Thymus (tissue), 11 donors: ENCODE measurements at regions not wholly inside any gene's neighbourhood (a gene's known extent, or its start where the extent isn't known, plus 50 kb on each side); places are given as distances from the start of the nearest gene placed in this dataset.
A peak's percentile ranks its signal among the peaks of the same experiment; 100 is the strongest.
"Not testable (repeated sequence)": the region's sequence is repeated elsewhere in the genome, so short reads cannot be mapped to it uniquely, and the experiment has no call there.

Source experiments
- DNase-seq, 9 donors: peaks; one replicate each; pipeline ENCODE4 v3.0.0-alpha.2; 2013; ENCODE audit warnings: low spot score in 9 of 9, low read depth in 6 of 9, missing footprints in 1 of 9
- H3K27ac ChIP-seq, 2 donors: one replicate each; pipeline ENCODE4 v1.5.1; 2013; ENCODE audit warnings: control low read depth in 1 of 2, low read depth in 1 of 2, low read length in 1 of 2, mild to moderate bottlenecking in 1 of 2, moderate library complexity in 1 of 2
- H3K27me3 ChIP-seq, 2 donors: one replicate each; pipeline ENCODE4 v1.5.1; 2013; ENCODE audit warnings: low read length in 1 of 2; ENCODE audit not compliant: control insufficient read depth in 2 of 2, insufficient read depth in 1 of 2
- H3K36me3 ChIP-seq, 2 donors: one replicate each; pipeline ENCODE4 v1.5.1; 2013; ENCODE audit warnings: low read length in 1 of 2, mild to moderate bottlenecking in 1 of 2, moderate library complexity in 1 of 2; ENCODE audit not compliant: control insufficient read depth in 2 of 2, insufficient read depth in 2 of 2
- H3K4me1 ChIP-seq, 2 donors: one replicate each; pipeline ENCODE4 v1.5.1; 2013; ENCODE audit warnings: low read length in 2 of 2; ENCODE audit not compliant: control insufficient read depth in 2 of 2, insufficient read depth in 2 of 2
- H3K4me3 ChIP-seq, 2 donors: one replicate each; pipeline ENCODE4 v1.5.1; 2013; ENCODE audit warnings: low read length in 2 of 2, control low read depth in 1 of 2, mild to moderate bottlenecking in 1 of 2
- H3K9me3 ChIP-seq, 2 donors: one replicate each; pipeline ENCODE4 v1.5.1; 2013; ENCODE audit warnings: low read length in 1 of 2, mild to moderate bottlenecking in 1 of 2; ENCODE audit not compliant: control insufficient read depth in 2 of 2, insufficient read depth in 1 of 2
- WGBS: extraction: QIAGEN DNeasy Blood & Tissue Kit; methylation state at CpG from one replicate; pipeline ENCODE4 v1.1.7; 2013; 5-methylcytosine and 5-hydroxymethylcytosine counted together
- donor health status: healthy.

- DNase-seq = peak in 1 of 9 donors; percentile 2
- H3K27ac ChIP-seq = no peak overlapping the region
- H3K4me3 ChIP-seq = no peak overlapping the region
- H3K4me1 ChIP-seq = no peaks in the 10 kb centered on the region
- WGBS = 91% methylated on average over 8 of the region's 8 CpGs
- H3K27me3 ChIP-seq = no peaks in the 10 kb centered on the region
- H3K9me3 ChIP-seq = no peaks in the 10 kb centered on the region
- H3K36me3 ChIP-seq = no peaks in the 10 kb centered on the region
Observed at GRCh38 chr21:19461481-19462205, 1058.1 kb upstream of the TMPRSS15 start.

DNA sequence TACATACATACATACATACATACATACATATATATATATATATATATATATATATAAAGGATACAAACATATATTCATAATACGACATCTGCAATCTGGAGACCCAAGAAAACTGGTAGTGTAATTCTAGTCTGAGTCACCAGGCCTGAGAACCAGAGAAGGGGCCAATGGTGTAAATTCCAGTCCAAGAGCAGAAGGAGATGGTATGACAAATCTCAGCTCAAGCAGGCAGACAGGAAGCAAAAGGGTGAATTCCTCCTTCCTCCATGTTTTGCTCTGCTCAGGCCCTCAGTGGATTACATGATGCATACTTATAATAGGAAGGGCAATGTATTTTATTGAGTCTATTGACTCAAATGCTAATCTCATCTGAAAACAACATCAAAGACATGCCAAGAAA, 1060.4 kb upstream of the TMPRSS15 start:
- no peak overlapping the region for H3K27ac ChIP-seq
- no peak for DNase-seq
- H3K4me3 ChIP-seq = no peak overlapping the region
- no peaks in the 10 kb centered on the region for H3K27me3 ChIP-seq
- WGBS = 94% methylated on average over 1 of the region's 1 CpG
- no peaks in the 10 kb centered on the region for H3K36me3 ChIP-seq
- no peaks in the 10 kb centered on the region for H3K9me3 ChIP-seq
- no peaks in the 10 kb centered on the region for H3K4me1 ChIP-seq

DNA sequence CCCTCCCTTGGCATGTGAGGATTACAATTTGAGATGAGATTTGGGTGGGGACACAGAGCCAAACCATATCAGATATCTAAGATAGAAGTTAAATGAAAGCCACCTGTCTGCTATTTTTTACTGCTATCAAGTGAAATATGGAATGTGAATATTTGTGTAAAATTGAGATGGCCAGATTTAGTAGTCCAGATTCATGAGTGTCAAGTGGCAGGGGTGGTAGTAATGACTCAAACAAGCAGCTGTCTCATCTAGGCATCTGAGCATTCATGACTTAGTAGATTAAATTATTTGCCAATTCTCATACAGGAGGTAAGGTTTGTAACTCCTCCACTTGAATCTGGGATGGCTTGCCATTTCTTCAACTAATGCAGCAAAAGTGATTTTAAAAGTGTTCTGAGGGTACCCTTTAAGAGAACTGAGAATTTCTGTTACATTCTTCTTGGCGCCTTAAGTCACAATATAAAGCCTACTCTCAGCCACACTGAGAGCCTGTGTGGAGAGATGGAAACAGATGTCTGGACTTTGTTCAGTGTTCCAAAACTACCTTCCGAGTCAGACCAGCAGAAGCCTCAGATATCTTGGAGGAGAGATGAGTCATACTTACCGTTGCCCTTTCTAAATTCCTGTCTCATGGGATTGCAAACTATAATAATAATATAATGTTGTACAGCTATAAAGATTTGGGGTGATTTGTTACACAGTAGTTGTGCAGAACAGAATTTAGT, 1065.6 kb upstream of the TMPRSS15 start:
- no peaks in the 10 kb centered on the region for H3K4me1 ChIP-seq
- DNase-seq = no peak
- H3K27me3 ChIP-seq = no peaks in the 10 kb centered on the region
- no peaks in the 10 kb centered on the region for H3K9me3 ChIP-seq
- no peaks in the 10 kb centered on the region for H3K36me3 ChIP-seq
- 97% methylated on average over 3 of the region's 3 CpGs for WGBS
- no peak overlapping the region for H3K27ac ChIP-seq
- H3K4me3 ChIP-seq = no peak overlapping the region

DNA sequence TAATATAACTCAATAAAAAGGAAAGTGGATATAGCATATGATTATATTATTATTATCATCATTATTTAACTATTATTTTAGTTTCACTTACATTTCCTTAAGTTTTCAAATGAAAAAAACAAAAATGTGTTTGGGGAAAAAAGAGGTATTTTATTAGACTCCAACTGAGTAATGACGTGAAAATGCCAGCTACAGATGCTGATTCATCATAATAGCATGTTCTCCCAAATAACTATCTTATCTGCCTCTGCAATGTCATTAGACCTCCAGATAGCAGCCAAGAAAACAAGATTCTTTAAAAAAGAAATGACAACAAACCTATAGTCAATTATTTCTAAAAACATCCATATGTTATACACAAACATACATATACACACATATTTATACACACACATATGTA, 1071.9 kb upstream of the TMPRSS15 start:
- WGBS = 91% methylated on average over 1 of the region's 1 CpG
- DNase-seq = no peak

DNA sequence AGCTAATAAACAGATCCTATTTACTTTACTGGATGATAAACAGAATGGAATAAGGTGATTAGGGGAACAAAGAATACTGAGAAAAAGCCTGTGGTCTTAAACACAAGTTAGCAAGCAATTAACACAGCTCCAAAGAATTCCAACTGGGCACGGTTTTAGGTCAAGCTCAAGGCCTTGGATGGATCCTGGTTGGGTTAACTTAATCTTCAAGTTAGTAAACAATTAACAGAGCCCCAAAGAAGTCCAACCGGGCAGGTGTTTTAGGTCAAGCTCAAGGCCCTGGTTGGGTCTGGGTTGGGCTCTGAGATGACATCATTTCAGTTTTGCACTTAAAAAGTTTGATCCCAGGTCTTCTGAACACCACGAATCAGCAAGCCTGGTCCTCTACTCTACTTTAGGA, 1086.3 kb upstream of the TMPRSS15 start:
- no peaks in the 10 kb centered on the region for H3K4me1 ChIP-seq

More for the DNA sequence above, 1071.9 kb upstream of the TMPRSS15 start:
- no peaks in the 10 kb centered on the region for H3K27me3 ChIP-seq
- no peak overlapping the region for H3K4me3 ChIP-seq
- H3K27ac ChIP-seq = no peak overlapping the region
- no peaks in the 10 kb centered on the region for H3K4me1 ChIP-seq
- H3K36me3 ChIP-seq = no peaks in the 10 kb centered on the region
- no peaks in the 10 kb centered on the region for H3K9me3 ChIP-seq

GRCh38 chr21:19490481-19490880, 1086.9 kb upstream of the TMPRSS15 start:
- 97% methylated on average over 2 of the region's 2 CpGs for WGBS

More for the DNA sequence above, 1086.3 kb upstream of the TMPRSS15 start:
- H3K27me3 ChIP-seq = no peaks in the 10 kb centered on the region
- no peak overlapping the region for H3K27ac ChIP-seq
- no peaks in the 10 kb centered on the region for H3K36me3 ChIP-seq
- DNase-seq = no peak
- no peak overlapping the region for H3K4me3 ChIP-seq
- 87% methylated on average over 3 of the region's 3 CpGs for WGBS
- H3K9me3 ChIP-seq = no peaks in the 10 kb centered on the region

DNA sequence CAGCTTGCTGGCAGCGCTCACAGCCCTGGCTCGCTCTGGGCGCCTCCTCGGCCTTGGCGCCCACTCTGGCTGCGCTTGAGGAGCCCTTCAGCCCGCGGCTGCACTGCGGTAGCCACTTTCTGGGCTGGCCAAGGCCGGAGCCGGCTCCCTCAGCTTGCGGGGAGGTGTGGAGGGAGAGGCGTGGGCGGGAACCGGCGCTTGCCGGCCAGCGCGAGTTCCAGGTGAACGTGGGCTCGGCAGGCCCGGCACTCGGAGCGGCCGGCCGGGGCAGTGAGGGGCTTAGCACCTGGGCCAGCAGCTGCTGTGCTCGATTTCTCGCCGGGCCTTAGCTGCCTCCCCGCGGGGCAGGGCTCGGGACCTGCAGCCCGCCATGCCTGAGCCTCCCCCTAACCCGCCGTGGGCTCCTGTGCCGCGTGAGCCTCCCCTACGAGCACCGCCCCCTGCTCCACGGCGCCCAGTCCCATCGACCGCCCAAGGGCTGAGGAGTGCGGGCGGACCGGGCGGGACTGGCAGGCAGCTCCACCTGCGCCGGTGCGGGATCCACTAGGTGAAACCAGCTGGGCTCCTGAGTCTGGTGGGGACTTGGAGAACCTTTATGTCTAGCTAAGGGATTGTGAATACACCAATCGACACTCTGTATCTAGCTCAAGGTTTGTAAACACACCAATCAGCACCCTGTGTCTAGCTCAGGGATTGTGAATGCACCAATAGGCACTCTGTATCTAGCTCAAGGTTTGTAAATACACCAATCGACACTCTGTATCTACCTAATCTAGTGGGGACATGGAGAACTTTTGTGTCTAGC, 1090.1 kb upstream of the TMPRSS15 start:
- not testable (repeated sequence) for H3K4me3 ChIP-seq, H3K27ac ChIP-seq, DNase-seq, H3K36me3 ChIP-seq, H3K9me3 ChIP-seq, H3K27me3 ChIP-seq, H3K4me1 ChIP-seq
- WGBS = 96% methylated on average over 52 of the region's 52 CpGs

More at GRCh38 chr21:19490481-19490880, 1086.9 kb upstream of the TMPRSS15 start:
- DNase-seq = no peak
- no peaks in the 10 kb centered on the region for H3K9me3 ChIP-seq
- no peaks in the 10 kb centered on the region for H3K36me3 ChIP-seq
- no peaks in the 10 kb centered on the region for H3K27me3 ChIP-seq
- H3K4me1 ChIP-seq = no peaks in the 10 kb centered on the region
- H3K4me3 ChIP-seq = no peak overlapping the region
- no peak overlapping the region for H3K27ac ChIP-seq

GRCh38 chr21:19501115-19501514, 1097.5 kb upstream of the TMPRSS15 start:
- no peak for DNase-seq
- WGBS = 91% methylated on average over 3 of the region's 3 CpGs
- H3K27me3 ChIP-seq = no peaks in the 10 kb centered on the region

More at GRCh38 chr21:19501115-19501514, 1097.5 kb upstream of the TMPRSS15 start:
- Histone ChIP-seq H3K36me3 (no peaks in the 10 kb centered on the region), H3K9me3 (no peaks in the 10 kb centered on the region), H3K4me1 (no peaks in the 10 kb centered on the region), H3K4me3 (no peak overlapping the region), H3K27ac (no peak overlapping the region)
